T-helper 1 cell (primary cell): ENCODE measurements at regions not wholly inside any gene's neighbourhood (a gene's known extent, or its start where the extent isn't known, plus 50 kb on each side); places are given as distances from the start of the nearest gene placed in this dataset.
"Not testable (repeated sequence)": the region's sequence is repeated elsewhere in the genome, so short reads cannot be mapped to it uniquely, and the experiment has no call there.

ENCODE experiments used
- DNase-seq, 5 donors: peaks; one replicate each; pipeline ENCODE4 v3.0.0-alpha.2; 2012 to 2020

GRCh38 chr3:28039829-28040228 lies 201.6 kb upstream of the CMC1 start:
- DNase-seq, result no peak

DNA sequence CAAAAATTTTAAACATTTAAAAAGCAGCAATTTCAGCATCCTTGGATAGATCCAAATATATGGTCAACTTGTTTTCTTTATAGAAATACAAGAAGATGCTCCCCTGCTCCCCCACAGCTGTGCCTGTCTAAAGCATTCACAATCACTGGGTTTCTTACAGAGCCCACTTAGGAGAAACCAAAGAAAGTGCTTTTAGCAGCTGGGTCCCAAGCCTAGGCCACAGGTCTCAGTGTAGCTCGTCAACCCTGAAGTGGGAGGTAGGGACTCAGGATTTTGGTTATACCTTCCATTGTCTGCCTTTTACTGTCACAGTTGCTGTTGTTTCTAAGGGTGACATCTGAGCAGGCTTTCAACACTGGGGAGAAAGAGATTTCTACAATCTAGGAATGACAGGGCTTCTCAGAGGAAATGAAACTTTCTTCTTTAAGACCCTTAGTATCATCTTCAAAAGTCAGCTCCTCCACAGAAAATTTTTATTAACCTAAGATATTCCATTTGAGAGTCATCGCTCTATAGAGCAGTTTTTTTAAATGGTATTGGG lies 199.3 kb upstream of the CMC1 start:
- no peak for DNase-seq

- no peak for DNase-seq
Measured at GRCh38 chr3:28042707-28043106, 198.7 kb upstream of the CMC1 start.

GRCh38 chr3:28050120-28050519 lies 191.3 kb upstream of the CMC1 start:
- DNase-seq, result no peak

DNA sequence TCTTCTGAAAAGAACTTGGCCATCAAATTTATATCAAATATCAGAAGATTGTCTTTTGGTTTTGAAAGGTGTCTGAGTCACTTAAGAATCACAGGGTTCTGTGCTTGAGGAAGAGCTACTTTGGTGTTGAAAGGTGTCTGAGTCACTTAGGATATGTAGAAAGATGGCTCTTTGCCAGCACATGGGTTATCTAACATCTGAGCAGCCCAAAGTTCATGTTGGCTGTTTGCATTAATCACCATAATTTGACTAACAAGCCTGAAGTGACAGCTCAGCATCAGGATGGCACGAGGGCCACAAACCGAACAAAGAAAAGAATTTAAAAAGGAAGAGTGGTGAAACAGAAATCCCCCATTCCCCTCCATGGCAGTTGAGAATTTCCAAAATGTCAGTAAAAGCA lies 190.5 kb upstream of the CMC1 start:
- peak in 1 of 5 donors; percentile 46 for DNase-seq

DNA sequence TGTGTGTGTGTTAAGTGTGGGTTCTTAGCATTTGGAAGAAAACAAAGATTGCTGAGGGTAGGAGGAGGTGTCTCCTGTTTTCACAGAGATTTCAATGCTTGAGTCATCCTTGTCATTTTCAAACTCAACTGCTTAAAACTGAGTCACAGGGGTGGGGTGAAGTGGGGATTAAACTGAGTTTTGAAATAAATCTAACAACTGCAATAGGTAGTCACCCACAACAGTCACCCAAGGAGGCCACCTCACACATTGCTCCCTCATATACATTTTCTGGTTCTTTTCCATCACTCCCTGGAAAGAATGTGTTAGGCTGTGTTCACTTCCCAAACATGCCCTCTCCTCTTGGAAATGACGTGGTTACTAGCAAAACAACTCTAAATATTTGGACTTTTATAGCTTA lies 187.7 kb upstream of the CMC1 start:
- DNase-seq, result peak in 1 of 5 donors; percentile 22

DNA sequence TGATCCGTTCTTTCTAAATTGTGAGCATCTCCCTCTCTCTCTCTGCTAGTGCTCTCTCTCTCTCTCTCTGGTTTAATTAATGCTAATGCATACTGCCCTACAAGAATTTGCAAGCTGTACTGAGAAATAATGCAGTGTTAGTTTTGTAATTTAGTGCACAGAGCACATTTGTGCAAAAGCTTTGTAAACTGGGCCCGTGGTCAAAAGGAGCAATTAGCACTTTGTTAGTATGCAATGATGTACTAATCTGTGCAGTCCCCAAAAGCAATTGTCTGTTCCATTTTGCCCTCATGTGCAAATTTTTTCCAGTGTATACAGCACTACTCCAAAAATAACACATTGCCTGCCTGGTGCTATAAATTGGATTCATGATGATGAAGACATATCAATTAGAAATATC lies 184.6 kb upstream of the CMC1 start:
- DNase-seq, result no peak

DNA sequence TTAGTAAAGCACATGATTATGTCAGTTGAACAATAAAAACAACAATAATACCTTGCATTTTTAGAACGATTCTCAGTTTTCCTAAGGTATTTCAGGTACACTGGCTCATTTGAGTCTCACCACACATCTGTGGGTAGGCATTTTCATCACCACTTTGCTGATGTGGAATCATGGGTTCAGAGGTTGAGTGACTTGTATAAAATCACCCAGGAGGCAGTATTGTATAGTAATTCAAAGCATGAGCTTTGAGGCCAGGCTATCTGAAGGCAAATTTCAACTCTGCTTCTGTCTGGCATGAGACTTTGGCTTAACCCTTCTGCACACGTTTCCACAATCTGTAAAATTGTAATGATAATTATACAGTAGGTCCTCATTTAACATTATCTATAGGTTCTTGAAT lies 183.9 kb upstream of the CMC1 start:
- no peak for DNase-seq

GRCh38 chr3:28059199-28059598 lies 182.2 kb upstream of the CMC1 start:
- DNase-seq, result not testable (repeated sequence)

- DNase-seq, result no peak
Measured at GRCh38 chr3:28066020-28066419, 175.4 kb upstream of the CMC1 start.

GRCh38 chr3:28067014-28067413 lies 174.4 kb upstream of the CMC1 start:
- DNase-seq, result no peak

DNA sequence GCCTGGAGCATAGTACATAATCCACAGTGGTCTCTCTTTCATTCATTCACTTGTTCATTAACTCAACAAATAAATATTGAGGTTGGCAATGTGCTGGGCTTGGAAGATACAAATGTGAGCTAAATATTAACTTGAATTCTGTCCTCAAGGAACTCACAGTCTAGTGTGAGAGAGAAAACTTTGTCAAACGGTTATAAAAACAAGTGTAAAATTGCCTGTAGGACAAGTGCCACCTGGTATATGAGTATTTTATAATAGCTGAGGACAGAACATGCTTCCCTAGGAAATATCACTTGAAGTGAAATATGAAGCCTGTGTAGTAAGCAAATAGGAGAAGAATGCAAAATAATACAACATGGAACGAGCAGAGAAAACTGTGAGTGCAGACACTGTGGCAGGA lies 173.1 kb upstream of the CMC1 start:
- no peak for DNase-seq

DNA sequence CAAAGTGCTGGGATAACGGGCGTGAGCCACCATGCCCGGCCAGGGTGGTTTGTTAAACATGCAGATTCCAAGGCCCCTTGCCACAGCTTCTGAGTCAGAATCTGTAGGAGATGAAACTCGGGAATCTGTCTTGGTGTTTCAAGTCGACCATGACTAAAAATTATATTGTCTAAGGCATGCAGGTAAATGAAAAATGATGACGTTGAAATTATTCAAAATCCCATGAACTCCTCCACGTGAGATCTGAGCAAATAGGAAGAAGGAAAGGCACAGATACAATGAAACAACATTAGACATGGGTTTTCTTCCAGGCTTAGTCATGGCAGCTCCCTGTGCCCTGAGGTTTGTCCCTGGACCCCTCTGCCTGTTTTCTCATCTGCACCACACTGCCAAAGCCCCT lies 172.0 kb upstream of the CMC1 start:
- no peak for DNase-seq

DNA sequence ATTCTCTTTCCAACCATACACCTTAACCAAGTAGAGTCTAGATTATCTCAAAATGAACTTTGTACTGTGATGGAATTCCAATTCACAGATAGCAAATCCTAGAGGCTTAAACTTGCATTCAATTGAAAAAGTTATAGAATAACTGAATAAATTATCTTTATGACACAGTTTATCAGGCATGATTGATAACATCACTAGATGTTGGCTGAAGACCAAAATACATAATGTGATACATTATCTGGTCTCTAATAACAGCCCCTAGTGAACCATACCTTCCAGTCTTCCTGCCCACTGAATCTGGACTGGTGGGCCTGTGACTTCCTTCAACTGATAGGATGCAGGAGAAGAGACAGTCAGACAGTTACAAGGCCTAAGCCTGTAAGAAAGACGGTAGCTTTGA lies 165.2 kb upstream of the CMC1 start:
- DNase-seq, result no peak

DNA sequence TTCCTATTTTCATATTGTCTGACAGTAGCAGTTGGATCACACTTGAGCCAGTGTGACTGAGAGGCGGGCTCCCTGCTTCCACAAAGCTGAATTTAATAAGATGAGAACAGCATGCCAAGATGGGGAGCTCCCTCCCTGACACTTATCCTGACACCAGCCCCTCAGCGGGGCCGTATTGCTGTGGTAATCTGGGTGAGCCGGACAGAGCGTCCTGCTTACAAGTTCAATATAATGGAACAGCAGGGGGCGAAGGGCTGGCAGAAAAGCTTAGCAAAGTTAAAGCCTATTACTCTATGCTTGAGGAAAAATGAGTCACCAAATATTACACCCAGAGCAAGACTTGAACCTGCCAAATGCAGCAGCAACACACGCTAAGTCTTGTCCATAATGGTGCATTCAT lies 163.8 kb upstream of the CMC1 start:
- no peak for DNase-seq

DNA sequence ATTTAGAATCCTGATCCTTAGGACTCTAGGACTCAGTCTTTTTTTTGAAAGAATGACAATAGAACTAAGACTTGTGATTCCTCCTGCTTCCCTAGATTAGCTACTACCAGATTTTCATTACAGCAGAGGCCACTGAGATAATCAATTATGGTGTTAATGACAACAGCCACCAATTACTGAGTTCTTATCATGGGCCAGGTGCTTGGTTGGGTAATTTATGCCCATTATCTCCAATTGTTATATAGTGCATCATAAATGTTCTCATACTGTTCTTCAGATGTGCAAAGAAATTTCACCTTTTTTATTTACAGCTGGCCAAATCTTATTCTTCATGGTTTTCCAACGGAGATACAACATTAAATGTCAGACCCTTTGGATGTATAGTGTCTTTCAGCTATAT lies 162.9 kb upstream of the CMC1 start:
- DNase-seq, result no peak

DNA sequence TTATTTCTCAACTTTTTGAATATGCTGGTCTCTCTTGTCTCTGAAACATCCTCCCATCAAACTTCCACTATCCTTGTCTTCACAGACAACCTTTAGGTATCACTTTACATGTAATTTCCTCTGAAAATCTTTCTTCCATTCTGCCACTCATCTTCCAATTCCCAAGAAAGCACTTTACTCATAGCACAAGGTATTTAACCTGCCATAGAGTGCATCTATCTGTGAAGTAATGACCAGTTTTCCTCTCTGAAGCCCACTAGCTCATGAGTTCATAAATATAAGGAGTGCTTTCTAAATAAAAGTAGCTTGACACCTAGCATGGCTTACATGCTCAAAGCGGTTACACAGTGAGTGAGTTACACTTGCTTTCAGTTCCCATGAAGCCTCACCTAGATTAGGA lies 160.7 kb upstream of the CMC1 start:
- DNase-seq, result no peak

DNA sequence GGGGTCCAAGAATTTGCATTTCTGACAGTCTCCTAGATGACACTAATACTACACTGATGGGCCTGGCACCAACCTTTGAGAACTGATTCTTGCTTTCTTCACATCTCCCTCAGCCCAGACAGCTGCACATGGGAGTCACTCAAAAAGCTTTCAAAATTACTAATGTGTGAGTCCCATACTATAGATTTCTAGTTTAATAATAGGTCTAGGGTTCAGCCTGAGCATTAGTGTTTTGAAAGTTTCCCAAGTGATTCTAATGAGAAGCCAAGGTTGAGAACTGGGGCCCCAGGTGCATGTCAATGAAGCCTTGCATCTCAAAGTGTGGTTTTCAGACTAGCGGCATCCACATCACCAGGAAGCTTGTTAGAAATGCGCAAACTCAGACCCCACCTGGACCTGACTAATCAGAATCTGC lies 159.9 kb upstream of the CMC1 start:
- DNase-seq, result no peak

- no peak for DNase-seq
Measured at GRCh38 chr3:28087591-28087990, 153.8 kb upstream of the CMC1 start.

GRCh38 chr3:28088811-28089526 lies 152.4 kb upstream of the CMC1 start:
- DNase-seq, result no peak

GRCh38 chr3:28089527-28089897 lies 151.9 kb upstream of the CMC1 start:
- DNase-seq, result no peak

DNA sequence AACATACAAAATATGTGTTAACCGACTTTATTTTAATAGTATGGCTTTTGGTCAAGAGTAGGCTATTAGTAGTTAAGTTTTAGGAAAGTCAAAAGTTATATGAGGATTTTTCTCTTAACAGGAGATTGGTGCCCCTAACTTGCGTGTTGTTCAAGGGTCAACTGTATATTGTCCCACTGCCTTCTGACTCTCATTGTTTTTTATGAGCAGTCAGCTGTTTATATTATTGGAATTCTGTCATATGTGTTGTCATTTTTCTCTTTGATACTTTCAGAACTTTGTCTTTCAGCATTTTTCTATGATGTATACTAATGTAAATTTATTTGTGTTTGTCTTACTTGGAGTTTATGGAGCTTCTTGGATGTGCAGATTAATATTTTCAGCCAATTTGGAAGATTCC lies 142.1 kb upstream of the CMC1 start:
- no peak for DNase-seq

DNA sequence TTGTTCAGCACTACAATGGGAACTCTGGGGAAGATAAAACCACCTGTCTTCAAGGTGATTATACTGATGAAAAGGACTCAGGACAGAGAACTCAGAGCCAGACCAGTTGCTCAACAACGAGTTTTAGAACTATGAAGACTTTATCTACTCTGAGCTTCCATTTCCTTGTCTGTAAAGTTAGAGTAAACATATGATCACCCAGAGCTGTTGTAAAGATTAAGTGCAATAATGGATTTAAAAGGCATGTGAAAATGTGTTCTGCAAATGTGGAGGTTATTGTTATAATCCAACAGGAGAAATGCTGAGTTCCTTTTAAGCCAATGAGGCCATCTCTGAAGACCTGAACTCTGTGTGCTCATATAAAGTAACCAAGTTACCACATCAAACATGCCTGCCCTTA lies 139.7 kb upstream of the CMC1 start:
- DNase-seq, result no peak

DNA sequence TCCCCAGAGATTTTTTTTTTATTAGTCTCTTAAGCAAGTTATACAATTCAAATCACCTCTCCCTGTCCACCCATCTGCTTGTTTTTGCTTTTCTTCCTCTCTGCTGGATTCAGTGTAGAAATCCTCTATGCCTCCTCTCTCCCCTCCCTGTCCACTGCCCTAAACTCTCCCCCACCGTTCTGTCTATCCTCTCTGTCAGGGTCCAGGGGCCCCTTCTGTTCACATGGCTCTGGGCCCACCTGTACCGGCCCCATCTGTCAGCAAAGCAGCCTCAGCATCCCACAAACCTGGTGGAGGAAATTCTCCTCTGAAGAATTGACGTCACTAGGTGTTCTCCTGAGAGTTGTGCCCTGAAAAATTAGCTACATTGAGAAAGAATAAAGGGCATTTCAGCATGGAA lies 137.6 kb upstream of the CMC1 start:
- no peak for DNase-seq

DNA sequence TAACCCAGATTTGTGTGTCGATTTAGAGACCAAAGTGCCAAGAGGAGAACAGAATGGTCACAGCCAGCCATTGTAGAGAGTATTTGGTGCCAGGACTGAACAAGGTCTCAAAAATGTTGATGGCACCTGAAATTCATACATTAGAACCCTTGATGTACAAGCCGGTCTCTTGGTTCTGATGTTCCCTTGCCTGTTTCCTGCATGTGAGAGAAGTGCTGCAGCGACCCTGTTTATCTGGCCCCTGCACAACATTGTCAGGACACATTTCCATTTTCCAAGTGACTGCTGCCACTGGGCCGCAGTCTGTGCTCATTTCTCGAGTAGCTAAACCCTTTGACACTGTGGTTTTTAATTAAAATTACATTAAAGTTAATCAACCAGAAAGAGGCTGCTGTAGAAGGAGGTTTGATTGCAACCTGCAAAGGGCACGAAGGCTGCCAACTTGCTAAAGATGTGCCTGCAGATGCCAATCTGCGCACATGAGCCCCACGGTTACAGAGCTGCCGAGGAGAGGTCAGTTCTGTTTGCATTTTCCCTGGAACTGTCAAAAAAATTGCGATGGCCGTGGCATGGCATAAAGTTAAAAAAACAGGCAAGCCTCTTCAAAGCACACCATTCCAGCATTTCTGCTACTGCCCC lies 136.4 kb upstream of the CMC1 start:
- DNase-seq, result no peak
